WERI-Rb-1 (cell line): ENCODE measurements at regions not wholly inside any gene's neighbourhood (a gene's known extent, or its start where the extent isn't known, plus 50 kb on each side); places are given as distances from the start of the nearest gene placed in this dataset.

ENCODE experiments used
- DNase-seq: peaks from one replicate; pipeline ENCODE4 v3.0.0-alpha.2; 2020
- H3K27ac ChIP-seq: fragments of 250-450 bp; sonication (Bioruptor Pico); 2 replicates; pipeline ENCODE4 v1.5.1; 2020; ENCODE audit warnings: mild to moderate bottlenecking, moderate library complexity
- H3K27me3 ChIP-seq: fragments of 250-450 bp; sonication (Bioruptor Pico); 2 replicates; pipeline ENCODE4 v1.5.1; 2021; ENCODE audit warnings: mild to moderate bottlenecking, low read depth, moderate library complexity; ENCODE audit not compliant: insufficient read depth, severe bottlenecking
- H3K36me3 ChIP-seq: fragments of 250-450 bp; sonication (Bioruptor Pico); 2 replicates; pipeline ENCODE4 v1.5.1; 2020; ENCODE audit warnings: mild to moderate bottlenecking, moderate library complexity
- H3K4me3 ChIP-seq: 2 replicates; pipeline ENCODE4 v1.5.1; 2011; ENCODE audit warnings: low read depth, mild to moderate bottlenecking, control low read depth, low read length
- H3K9me3 ChIP-seq: fragments of 250-450 bp; sonication (Bioruptor Pico); 2 replicates; pipeline ENCODE4 v1.5.1; 2021; ENCODE audit warnings: mild to moderate bottlenecking, moderate library complexity; ENCODE audit not compliant: severe bottlenecking
- CTCF ChIP-seq: IDR thresholded peaks from 2 replicates; pipeline ENCODE4 v1.5.1; 2011; ENCODE audit warnings: low read depth, mild to moderate bottlenecking, control low read depth, inconsistent platforms, low read length

DNA sequence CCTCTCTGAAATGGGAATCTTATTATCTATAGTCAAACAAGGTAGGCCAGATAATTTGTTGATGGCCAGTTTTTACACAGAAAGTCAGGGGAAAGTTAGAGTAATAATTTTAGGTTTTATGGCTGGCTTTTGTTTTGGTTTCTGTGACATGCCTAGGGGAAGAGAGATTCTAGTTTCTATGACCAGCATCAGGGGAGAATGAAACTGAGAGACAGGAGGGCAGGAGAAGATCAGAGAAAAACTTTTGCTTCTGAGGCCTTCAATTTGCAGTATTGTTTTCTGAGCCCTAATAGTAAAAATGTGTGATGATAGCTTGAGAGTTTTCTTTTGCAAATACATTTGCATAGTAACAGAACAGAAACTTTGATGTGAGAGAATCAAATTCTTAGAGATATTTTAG lies 564.3 kb downstream of the ZNF608 start:
- DNase-seq, result no peak

DNA sequence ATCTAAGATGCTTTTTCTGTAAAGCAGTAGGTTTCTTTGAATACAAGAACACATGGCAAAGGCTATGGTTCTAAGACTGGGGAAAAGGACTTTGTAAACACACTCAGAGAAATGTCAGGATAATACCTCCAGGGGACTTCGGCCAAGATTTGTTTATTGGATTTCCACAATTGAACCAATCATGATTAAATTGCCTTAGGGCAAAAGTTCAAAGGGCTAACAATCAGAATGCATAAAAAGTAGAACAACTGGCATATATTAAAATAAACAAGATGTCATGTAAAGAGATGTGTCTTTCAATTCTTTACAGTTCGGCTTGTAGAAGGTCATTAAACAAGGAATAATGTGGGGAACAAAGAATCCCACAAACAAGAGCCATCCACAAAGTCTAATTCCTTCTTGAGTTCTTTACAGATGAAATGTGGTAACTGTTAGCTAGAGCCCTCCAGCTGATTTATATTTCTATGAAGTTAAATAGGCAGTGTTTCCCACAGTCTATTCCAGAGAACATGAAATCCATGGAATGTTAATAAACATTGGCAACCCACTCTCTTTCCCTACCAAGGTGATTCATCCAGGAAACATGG lies 565.5 kb downstream of the ZNF608 start:
- Histone ChIP-seq H3K9me3 (no peaks in the 10 kb centered on the region), H3K27me3 (no peaks in the 10 kb centered on the region), H3K36me3 (no peaks in the 10 kb centered on the region), H3K27ac (no peak overlapping the region), H3K4me3 (no peak overlapping the region)
- no peak for DNase-seq
- no peak for TF ChIP-seq CTCF

More for the DNA sequence above, 564.3 kb downstream of the ZNF608 start:
- H3K27ac ChIP-seq, result no peak overlapping the region
- no peak overlapping the region for H3K4me3 ChIP-seq
- no peaks in the 10 kb centered on the region for H3K36me3 ChIP-seq
- H3K27me3 ChIP-seq, result no peaks in the 10 kb centered on the region
- TF ChIP-seq CTCF, result no peak
- no peaks in the 10 kb centered on the region for H3K9me3 ChIP-seq

DNA sequence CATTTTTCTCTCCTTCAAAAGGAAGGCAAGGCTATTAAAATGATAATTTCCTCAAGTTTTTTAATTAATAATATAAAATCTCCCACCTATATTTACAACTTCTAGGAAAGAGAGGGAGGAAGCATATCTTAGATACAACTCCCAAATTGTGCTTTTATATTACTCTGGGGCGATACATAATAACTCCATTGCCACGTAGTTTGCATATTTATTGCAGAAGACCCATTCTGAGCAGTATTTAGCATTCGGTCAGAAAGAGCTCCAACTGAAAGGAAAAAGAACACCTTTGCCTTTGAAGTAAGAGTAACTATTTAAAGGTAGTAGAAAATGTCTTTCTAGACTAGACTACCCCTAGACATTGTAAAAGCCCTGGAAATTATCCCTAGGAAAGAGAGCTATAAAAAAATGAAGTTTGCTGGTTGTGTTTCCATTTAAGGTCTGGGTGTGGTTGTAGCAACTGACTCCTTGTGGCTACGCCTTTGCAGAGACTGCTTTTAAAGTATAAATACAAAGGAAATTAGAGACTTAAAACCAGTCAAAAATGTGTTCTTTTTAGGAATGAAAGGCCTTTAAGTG lies 566.1 kb downstream of the ZNF608 start:
- no peak for TF ChIP-seq CTCF
- Histone ChIP-seq H3K9me3 (no peaks in the 10 kb centered on the region), H3K27ac (no peak overlapping the region), H3K27me3 (no peaks in the 10 kb centered on the region), H3K36me3 (no peaks in the 10 kb centered on the region), H3K4me3 (no peak overlapping the region)
- DNase-seq, result no peak

GRCh38 chr5:124179819-124180218 lies 566.6 kb downstream of the ZNF608 start:
- Histone ChIP-seq H3K36me3 (no peaks in the 10 kb centered on the region), H3K27ac (no peak overlapping the region)

DNA sequence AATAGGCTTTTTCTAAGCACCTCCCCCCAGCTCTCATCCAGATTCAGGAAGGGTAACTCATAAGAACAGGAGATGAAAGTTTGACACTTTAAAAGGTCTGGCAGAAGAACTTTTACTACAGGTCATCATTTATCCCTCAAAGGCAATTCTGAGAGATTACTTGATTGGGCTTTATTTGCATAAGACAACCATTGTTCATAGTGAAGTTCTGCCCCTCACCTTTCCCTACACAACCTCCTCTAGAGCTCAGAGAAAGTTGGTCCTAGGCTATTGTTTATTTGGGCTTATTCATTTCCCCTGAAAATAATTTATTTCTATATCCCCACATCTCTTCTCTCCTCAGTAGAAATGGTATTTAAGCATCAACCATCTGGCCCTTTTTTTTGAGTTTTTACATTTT lies 568.4 kb downstream of the ZNF608 start:
- Histone ChIP-seq H3K27ac (no peak overlapping the region), H3K4me3 (no peak overlapping the region), H3K9me3 (no peaks in the 10 kb centered on the region), H3K36me3 (no peaks in the 10 kb centered on the region), H3K27me3 (no peaks in the 10 kb centered on the region)
- DNase-seq, result no peak
- no peak for TF ChIP-seq CTCF

More at GRCh38 chr5:124179819-124180218, 566.6 kb downstream of the ZNF608 start:
- no peak for TF ChIP-seq CTCF
- Histone ChIP-seq H3K9me3 (no peaks in the 10 kb centered on the region), H3K4me3 (no peak overlapping the region), H3K27me3 (no peaks in the 10 kb centered on the region)
- DNase-seq, result no peak

GRCh38 chr5:124176692-124177091 lies 569.7 kb downstream of the ZNF608 start:
- Histone ChIP-seq H3K4me3 (no peak overlapping the region), H3K9me3 (no peaks in the 10 kb centered on the region), H3K36me3 (no peaks in the 10 kb centered on the region), H3K27me3 (no peaks in the 10 kb centered on the region), H3K27ac (no peak overlapping the region)
- TF ChIP-seq CTCF, result peak; percentile 12; the same call in 1 of the 2 replicates
- no peak for DNase-seq
